K562 (cell line): ENCODE measurements at regions not wholly inside any gene's neighbourhood (a gene's known extent, or its start where the extent isn't known, plus 50 kb on each side); places are given as distances from the start of the nearest gene placed in this dataset.

Experiments used
- ATAC-seq: fragments of 200-7000 bp; cut with Tn5 transposase; 3 replicates; pipeline ENCODE4 v1.9.1; 2020; ENCODE audit warnings: moderate library complexity
- BruUV-seq: library from RNA; stranded (reverse); fragments of 400-500 nt; replicated peaks from 2 replicates; lab custom pipeline; 2021; lab: Mats Ljungman, UMichigan
- CTCF ChIA-PET: fragments of 300-600 bp; formaldehyde crosslinking; extraction: SDS; loops from one replicate; lab custom pipeline; 2021; ENCODE audit warnings: low intra/inter-chr PET ratio; lab: Yijun Ruan, JAX
- POLR2A ChIA-PET: fragments of 300-600, 350-650 bp; sonication (Branson Sonifier 250); formaldehyde crosslinking; extraction: SDS; loops from one replicate; lab custom pipeline; 2021; ENCODE audit warnings: antibody characterized with exemption, inconsistent platforms; lab: Yijun Ruan, JAX
- DNase-seq, 4 experiments: peaks; one replicate each; pipeline versions ENCODE4 v3.0.0 to v3.0.0-alpha.2; 2011 to 2018; ENCODE audit warnings: low spot score in 3 of 4, mixed read lengths in 3 of 4; ENCODE audit errors: extremely low read depth in 1 of 4
- FAIRE-seq: peaks from 2 replicates; lab custom pipeline; 2011; peaks lifted over from hg19 to GRCh38; lab: Jason Lieb, UNC
- H2AFZ ChIP-seq: 2 replicates; pipeline ENCODE4 v1.6.0; 2011; ENCODE audit warnings: low read depth, low read length, control low read depth, inconsistent platforms
- H3K27ac ChIP-seq: fragments of 200-600 bp; 3 replicates; pipeline ENCODE4 v1.8.0; 2011; ENCODE audit warnings: low read depth, mild to moderate bottlenecking, control low read depth, inconsistent platforms, low read length, moderate library complexity, mixed read lengths; ENCODE audit errors: extremely low read depth
- H3K27me3 ChIP-seq, 2 experiments: fragments of 300-600 bp in 1 of 2; 2 replicates in 1 of 2; 3 replicates in 1 of 2; pipeline versions ENCODE4 v1.6.0 to v1.8.0; 2011; ENCODE audit warnings: inconsistent platforms in 2 of 2, low read length in 2 of 2, mild to moderate bottlenecking in 1 of 2, mixed read lengths in 1 of 2, moderate library complexity in 1 of 2; ENCODE audit not compliant: control insufficient read depth in 2 of 2, insufficient read depth in 2 of 2
- H3K36me3 ChIP-seq: fragments of 300-600 bp; 3 replicates; pipeline ENCODE4 v1.8.0; 2011; ENCODE audit warnings: mild to moderate bottlenecking, low read length, inconsistent platforms; ENCODE audit not compliant: control insufficient read depth, insufficient read depth
- H3K4me1 ChIP-seq, 2 experiments: fragments of 200-600 bp in 1 of 2; replicated peaks in 1 of 2; 2 replicates in 1 of 2; 3 replicates in 1 of 2; pipeline versions ENCODE4 v1.5.1 to v1.8.0; 2011; ENCODE audit warnings: inconsistent platforms in 2 of 2, low read length in 2 of 2, mild to moderate bottlenecking in 1 of 2, mixed read lengths in 1 of 2, moderate library complexity in 1 of 2; ENCODE audit not compliant: control insufficient read depth in 2 of 2, insufficient read depth in 2 of 2
- H3K4me2 ChIP-seq: 2 replicates; pipeline ENCODE4 v1.6.1; 2011; ENCODE audit warnings: low read length, control low read depth, inconsistent platforms, mixed read lengths; ENCODE audit not compliant: insufficient read depth
- H3K4me3 ChIP-seq: fragments of 200-600 bp; sonication (generic), shearing (Covaris generic); 2 replicates; pipeline ENCODE4 v1.5.1; 2016; ENCODE audit warnings: control low read depth, inconsistent platforms
- H3K79me2 ChIP-seq: fragments of 200-600 bp; 3 replicates; pipeline ENCODE4 v1.8.0; 2011; ENCODE audit warnings: low read length, inconsistent platforms; ENCODE audit not compliant: control insufficient read depth, insufficient read depth
- H3K9ac ChIP-seq, 2 experiments: 2 replicates each; pipeline versions ENCODE4 v1.6.0 to v1.6.1; 2011; ENCODE audit warnings: low read depth in 2 of 2, low read length in 2 of 2, control low read depth in 1 of 2, inconsistent platforms in 1 of 2, mild to moderate bottlenecking in 1 of 2, mixed read lengths in 1 of 2; ENCODE audit not compliant: insufficient read depth in 1 of 2
- H3K9me1 ChIP-seq: one replicate; pipeline ENCODE4 v1.6.0; 2011; ENCODE audit warnings: inconsistent platforms, mild to moderate bottlenecking, low read length, moderate library complexity; ENCODE audit not compliant: control insufficient read depth, insufficient read depth
- H3K9me3 ChIP-seq: replicated peaks from 2 replicates; pipeline ENCODE4 v1.5.1; 2011; ENCODE audit warnings: low read depth, low read length, inconsistent platforms; ENCODE audit not compliant: control insufficient read depth, insufficient read depth
- H4K20me1 ChIP-seq: replicated peaks from 2 replicates; pipeline ENCODE4 v1.6.1; 2011; ENCODE audit warnings: low read length, inconsistent platforms, mixed read lengths; ENCODE audit not compliant: control insufficient read depth, insufficient read depth
- CC2D1A ChIP-seq: fragments of 450-650 bp; IDR thresholded peaks from 2 replicates; pipeline ENCODE4 v1.6.1; 2017; ENCODE audit warnings: mild to moderate bottlenecking
- ELF1 ChIP-seq: fragments of 200-800 bp; sonication (Bioruptor generic); IDR thresholded peaks from 2 replicates; pipeline ENCODE4 v1.6.1; 2016; ENCODE audit warnings: missing genetic modification characterization, missing compliant biosample characterization
- MED1 ChIP-seq: sonication (generic); formaldehyde crosslinking; IDR thresholded peaks from 2 replicates; pipeline ENCODE4 v1.8.1; 2023; ENCODE audit warnings: missing genetic modification reagents, borderline replicate concordance
- MNT ChIP-seq, 2 experiments: fragments of 450-650 bp; conservative IDR thresholded peaks; 2 replicates each; pipeline ENCODE4 v1.6.1; 2017; ENCODE audit warnings: mild to moderate bottlenecking in 2 of 2, moderate library complexity in 2 of 2
- MYBL2 ChIP-seq, 2 experiments: fragments of 450-650 bp in 1 of 2; sonication (generic) in 1 of 2; formaldehyde crosslinking in 1 of 2; IDR thresholded peaks; 2 replicates each; pipeline versions ENCODE4 v1.6.1 to v1.8.1; 2017 to 2022; ENCODE audit warnings: borderline replicate concordance in 1 of 2, inconsistent platforms in 1 of 2, low read depth in 1 of 2, mild to moderate bottlenecking in 1 of 2, missing genetic modification reagents in 1 of 2, moderate library complexity in 1 of 2
- MYC ChIP-seq, 2 experiments: fragments of 250-450 bp in 1 of 2; sonication (Bioruptor Pico) in 1 of 2; IDR thresholded peaks; 2 replicates each; pipeline versions ENCODE4 v1.5.1 to v1.6.1; 2012 to 2021; ENCODE audit warnings: low read depth in 2 of 2, borderline replicate concordance in 1 of 2, improper control_type of control experiment in 1 of 2, low read length in 1 of 2, mild to moderate bottlenecking in 1 of 2, moderate library complexity in 1 of 2
- STAG1 ChIP-seq: sonication (generic); formaldehyde crosslinking; IDR thresholded peaks from 2 replicates; pipeline ENCODE4 v1.5.0; 2020; ENCODE audit warnings: missing genetic modification reagents, borderline replicate concordance
- STAT6 ChIP-seq: sonication (generic); formaldehyde crosslinking; IDR thresholded peaks from 2 replicates; pipeline ENCODE4 v1.8.1; 2023; ENCODE audit warnings: mild to moderate bottlenecking, missing genetic modification reagents
- SUPT5H ChIP-seq: fragments of 450-650 bp; IDR thresholded peaks from 2 replicates; pipeline ENCODE4 v1.6.1; 2016
- TEAD1 ChIP-seq, 2 experiments: fragments of 450-650 bp in 1 of 2; sonication (generic) in 1 of 2; formaldehyde crosslinking; IDR thresholded peaks; 2 replicates each; pipeline versions ENCODE4 v1.4.0 to v1.8.0; 2020 to 2022; ENCODE audit warnings: mild to moderate bottlenecking in 2 of 2, missing genetic modification reagents in 1 of 2
- YY1 ChIP-seq, 3 experiments: IDR thresholded peaks; 2 replicates each; pipeline ENCODE4 v1.6.1; 2011; ENCODE audit warnings: low read length in 2 of 3, mild to moderate bottlenecking in 2 of 3, moderate library complexity in 2 of 3, borderline replicate concordance in 1 of 3, control low read depth in 1 of 3, low read depth in 1 of 3; ENCODE audit not compliant: insufficient read depth in 3 of 3, insufficient replicate concordance in 2 of 3, control insufficient read depth in 1 of 3, insufficient read length in 1 of 3; ENCODE audit errors: extremely low read depth in 1 of 3
- ZNF507 ChIP-seq: conservative IDR thresholded peaks from 2 replicates; pipeline ENCODE4 v1.6.1; 2017; ENCODE audit warnings: missing genetic modification characterization, missing compliant biosample characterization
- ZNF668 ChIP-seq: fragments of 250-450 bp; sonication (Bioruptor Pico); IDR thresholded peaks from 2 replicates; pipeline ENCODE4 v1.8.0; 2022; ENCODE audit warnings: mild to moderate bottlenecking, inconsistent platforms
- ZNF75A ChIP-seq: fragments of 450-650 bp; formaldehyde crosslinking; IDR thresholded peaks from 2 replicates; pipeline ENCODE4 v1.4.0; 2020; ENCODE audit warnings: mild to moderate bottlenecking
- WGBS: fragments of 100-300 bp; shearing (Covaris generic); methylation state at CpG from one replicate; pipeline ENCODE4 v1.1.6; 2016; ENCODE audit warnings: low coverage, mixed read lengths; ENCODE audit not compliant: insufficient coverage; ENCODE audit errors: missing lambda C conversion rate; 5-methylcytosine and 5-hydroxymethylcytosine counted together
- in situ Hi-C: fragments of 300-500 bp; cut with MboI; formaldehyde crosslinking; loops from 4 replicates; pipeline ENCODE4 v1.15.0; 2018; ENCODE audit warnings: inconsistent platforms, mixed read lengths
- intact Hi-C: fragments of 100-400 bp; cut with micrococcal nuclease; formaldehyde crosslinking; loops from 2 replicates; pipeline ENCODE4 v1.14.2; 2022

- no peak overlapping the region for H3K9ac ChIP-seq
- H3K27ac ChIP-seq, result no peak overlapping the region
- H3K4me2 ChIP-seq, result no peak overlapping the region
- H3K79me2 ChIP-seq, result no peaks in the 10 kb centered on the region
- WGBS, result 0% methylated on average over 1 of the region's 1 CpG
- in situ Hi-C loops, result no loop called here
- BruUV-seq, result no TSS peak
- no peak overlapping the region for H2AFZ ChIP-seq
- no peaks in the 10 kb centered on the region for H4K20me1 ChIP-seq
- H3K4me1 ChIP-seq, result no peaks in the 10 kb centered on the region
- no peaks in the 10 kb centered on the region for H3K27me3 ChIP-seq
- no peak overlapping the region for H3K4me3 ChIP-seq
- POLR2A ChIA-PET, result no interaction called here
- H3K9me3 ChIP-seq, result no peaks in the 10 kb centered on the region
- H3K9me1 ChIP-seq, result no peaks in the 10 kb centered on the region
- DNase-seq (no peak), ATAC-seq (no peak), FAIRE-seq (no peak)
- no peaks in the 10 kb centered on the region for H3K36me3 ChIP-seq
- TF ChIP-seq STAT6 (no peak), ZNF507 (tag) (no peak), STAG1 (CRISPR knock-in tag) (no peak), YY1 (IDR thresholded peaks at IDR 0.05; ENCODE audit: borderline replicate concordance in 1 of 3, control insufficient read depth in 1 of 3, extremely low read depth in 1 of 3, insufficient read depth in 3 of 3, insufficient read length in 1 of 3, insufficient replicate concordance in 2 of 3, low read depth in 1 of 3, low read length in 2 of 3) (no peak), CC2D1A (no peak), ZNF75A (no peak), ELF1 (no peak), SUPT5H (no peak), MYBL2 (IDR thresholded peaks at IDR 0.05; ENCODE audit: low read depth) (no peak), MYBL2 (CRISPR knock-in tag; IDR thresholded peaks at IDR 0.05; ENCODE audit: borderline replicate concordance) (no peak), MED1 (CRISPR knock-in tag) (no peak), MNT (conservative IDR thresholded peaks at IDR 0.05) (no peak), ZNF668 (CRISPR knock-in tag) (no peak), MYC (IDR thresholded peaks at IDR 0.05; ENCODE audit: low read depth, low read length) (no peak), MYC (CRISPR knock-in tag; IDR thresholded peaks at IDR 0.05; ENCODE audit: borderline replicate concordance, low read depth) (no peak), TEAD1 (CRISPR knock-in tag; IDR thresholded peaks at IDR 0.05) (no peak)
- CTCF ChIA-PET, result no interaction called here
- intact Hi-C loops, result no loop called here
These were observed 70.1 kb downstream of the KCNJ2 start for GRCh38 chr17:70239391-70239826.
